GM12878 (cell line): ENCODE measurements at regions not wholly inside any gene's neighbourhood (a gene's known extent, or its start where the extent isn't known, plus 50 kb on each side); places are given as distances from the start of the nearest gene placed in this dataset.

Experiments used
- ATAC-seq: fragments of 200-7000 bp; cut with Tn5 transposase; 3 replicates; pipeline ENCODE4 v1.9.1; 2020; ENCODE audit warnings: mild to moderate bottlenecking, moderate library complexity
- BruUV-seq: library from RNA; stranded (reverse); fragments of 400-500 nt; replicated peaks from 2 replicates; lab custom pipeline; 2021; lab: Mats Ljungman, UMichigan
- CTCF ChIA-PET: fragments of 300-600 bp; sonication (Branson Sonifier 250); formaldehyde crosslinking; extraction: SDS; loops from one replicate; lab custom pipeline; 2021; ENCODE audit warnings: inconsistent platforms; lab: Yijun Ruan, JAX
- POLR2A ChIA-PET: fragments of 350-600 bp; formaldehyde crosslinking; extraction: SDS; loops from one replicate; lab custom pipeline; 2021; ENCODE audit warnings: inconsistent platforms; lab: Charles Lee
- RAD21 ChIA-PET: fragments of 300-600 bp; sonication (Branson Sonifier 250); formaldehyde crosslinking; loops from one replicate; lab custom pipeline; 2023; ENCODE audit warnings: antibody characterized with exemption; ENCODE audit not compliant: unreplicated experiment; lab: Charles Lee
- SMC1A ChIA-PET: fragments of 300-600 bp; sonication (Branson Sonifier 250); formaldehyde crosslinking; loops from one replicate; lab custom pipeline; 2023; ENCODE audit not compliant: unreplicated experiment, uncharacterized antibody; lab: Charles Lee
- DNase-seq: peaks from one replicate; pipeline ENCODE4 v3.0.0-alpha.2; 2011; ENCODE audit warnings: low read depth, low spot score
- FAIRE-seq: peaks from 3 replicates; lab custom pipeline; 2011; peaks lifted over from hg19 to GRCh38; lab: Jason Lieb, UNC
- H2AFZ ChIP-seq: 2 replicates; pipeline ENCODE4 v1.6.0; 2011; ENCODE audit warnings: low read depth, low read length, control low read depth; ENCODE audit not compliant: control insufficient read depth
- H3K27ac ChIP-seq: 2 replicates; pipeline ENCODE4 v1.5.1; 2011; ENCODE audit warnings: control low read depth; ENCODE audit not compliant: control insufficient read depth, insufficient read depth
- H3K27me3 ChIP-seq, 2 experiments: replicated peaks in 1 of 2; 2 replicates each; pipeline versions ENCODE4 v1.6.0 to v1.6.1; 2011; ENCODE audit warnings: low read length in 1 of 2; ENCODE audit not compliant: control insufficient read depth in 2 of 2, insufficient read depth in 2 of 2
- H3K36me3 ChIP-seq, 2 experiments: 2 replicates each; pipeline ENCODE4 v1.5.1; 2011; ENCODE audit warnings: low read length in 1 of 2; ENCODE audit not compliant: control insufficient read depth in 2 of 2, insufficient read depth in 2 of 2
- H3K4me1 ChIP-seq: 2 replicates; pipeline ENCODE4 v1.6.1; 2011; ENCODE audit warnings: mild to moderate bottlenecking, low read length, moderate library complexity, mixed read lengths; ENCODE audit not compliant: control insufficient read depth, insufficient read depth
- H3K4me2 ChIP-seq: 2 replicates; pipeline ENCODE4 v1.6.0; 2011; ENCODE audit warnings: control low read depth; ENCODE audit not compliant: control insufficient read depth, insufficient read depth
- H3K4me3 ChIP-seq: fragments of 200-600 bp; sonication (generic); 2 replicates; pipeline ENCODE4 v1.5.1; 2016
- H3K79me2 ChIP-seq: 2 replicates; pipeline ENCODE4 v1.6.0; 2011; ENCODE audit warnings: low read length; ENCODE audit not compliant: control insufficient read depth, insufficient read depth
- H3K9ac ChIP-seq: 2 replicates; pipeline ENCODE4 v1.8.0; 2011; ENCODE audit warnings: low read length, control low read depth, mixed read lengths; ENCODE audit not compliant: control insufficient read depth, insufficient read depth
- H3K9me3 ChIP-seq: replicated peaks from 3 replicates; pipeline ENCODE4 v1.5.1; 2011; ENCODE audit warnings: mild to moderate bottlenecking, low read length; ENCODE audit not compliant: control insufficient read depth, insufficient read depth
- H4K20me1 ChIP-seq: 2 replicates; pipeline ENCODE4 v1.6.0; 2011; ENCODE audit not compliant: control insufficient read depth, insufficient read depth
- EED ChIP-seq: sonication (generic); IDR thresholded peaks from 2 replicates; pipeline ENCODE4 v1.6.1; 2016; ENCODE audit warnings: antibody characterized with exemption, low read depth
- ETV6 ChIP-seq, 2 experiments: fragments of 450-650 bp in 1 of 2; IDR thresholded peaks in 1 of 2; conservative IDR thresholded peaks in 1 of 2; 2 replicates each; pipeline ENCODE4 v1.6.1; 2014; ENCODE audit warnings: antibody characterized with exemption in 1 of 2, borderline replicate concordance in 1 of 2, low read depth in 1 of 2, mild to moderate bottlenecking in 1 of 2, moderate library complexity in 1 of 2
- MXI1 ChIP-seq: fragments of 150-350 bp; IDR thresholded peaks from 2 replicates; pipeline ENCODE4 v1.6.1; 2011; ENCODE audit warnings: low read depth, mild to moderate bottlenecking, inconsistent platforms, low read length, improper control_type of control experiment
- POLR2AphosphoS5 ChIP-seq: IDR thresholded peaks from 2 replicates; pipeline ENCODE4 v1.6.1; 2011; ENCODE audit warnings: mild to moderate bottlenecking, low read length, inconsistent platforms
- POU2F2 ChIP-seq: IDR thresholded peaks from 3 replicates; pipeline ENCODE4 v1.6.1; 2011; ENCODE audit warnings: low read depth, mild to moderate bottlenecking, low read length, borderline replicate concordance
- SP1 ChIP-seq: IDR thresholded peaks from one replicate; pipeline ENCODE4 v1.6.1; 2011; ENCODE audit warnings: low read depth, low read length
- YY1 ChIP-seq: IDR thresholded peaks from 2 replicates; pipeline ENCODE4 v1.6.1; 2011; ENCODE audit warnings: low read depth, mild to moderate bottlenecking, low read length
- WGBS: methylation state at CpG from one replicate; pipeline ENCODE4 v1.1.6; 2016; ENCODE audit warnings: low lambda C conversion rate; ENCODE audit not compliant: insufficient replicate concordance, insufficient coverage; ENCODE audit errors: missing lambda C conversion rate; 5-methylcytosine and 5-hydroxymethylcytosine counted together
- in situ Hi-C: fragments of 300-500 bp; cut with MboI; formaldehyde crosslinking; loops from 9 replicates; pipeline ENCODE4 v1.14.3; 2018; ENCODE audit warnings: mixed read lengths
- intact Hi-C: fragments of 100-400 bp; cut with micrococcal nuclease; formaldehyde crosslinking; loops from one replicate; pipeline ENCODE4 v1.14.2; 2022; ENCODE audit not compliant: unreplicated experiment
- TF ChIP-seq, protein P1 (sequence below): fragments of 450-650 bp; IDR thresholded peaks from 2 replicates; pipeline ENCODE4 v1.6.1; 2017; ENCODE audit warnings: mild to moderate bottlenecking
- TF ChIP-seq, protein P2 (sequence below): fragments of 450-650 bp; IDR thresholded peaks from 2 replicates; pipeline ENCODE4 v1.6.1; 2017; ENCODE audit warnings: low read depth, mild to moderate bottlenecking, moderate library complexity
- TF ChIP-seq, protein P3 (sequence below): fragments of 450-650 bp; IDR thresholded peaks from 2 replicates; pipeline ENCODE4 v1.6.1; 2017; ENCODE audit warnings: mild to moderate bottlenecking, moderate library complexity

DNA sequence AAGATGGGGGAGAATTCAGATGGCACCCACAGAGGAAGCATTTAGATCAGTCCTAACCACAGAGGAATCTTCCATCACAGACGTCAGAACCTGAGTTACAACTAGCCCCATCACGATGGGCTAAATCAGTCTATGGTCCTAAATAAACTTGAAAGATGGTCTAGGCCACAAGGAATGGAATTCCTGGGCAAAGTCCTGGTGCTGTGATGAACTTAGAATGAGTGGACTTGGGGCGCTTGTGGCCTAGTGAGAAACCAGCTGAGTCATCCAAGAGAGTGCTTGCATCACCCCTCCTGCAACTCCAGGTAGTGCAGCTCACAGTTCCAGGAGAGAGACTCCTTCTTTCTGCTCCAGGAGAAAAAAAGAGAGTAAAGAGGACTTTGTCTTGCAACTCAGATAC lies 722.9 kb upstream of the RGMB start:
- Histone ChIP-seq H2AFZ (no peak overlapping the region), H3K79me2 (no peaks in the 10 kb centered on the region), H4K20me1 (no peaks in the 10 kb centered on the region), H3K4me1 (no peaks in the 10 kb centered on the region), H3K4me3 (no peak overlapping the region), H3K27me3 (no peaks in the 10 kb centered on the region), H3K9ac (no peak overlapping the region), H3K4me2 (no peak overlapping the region), H3K36me3 (no peaks in the 10 kb centered on the region), H3K27ac (no peak overlapping the region), H3K9me3 (no peaks in the 10 kb centered on the region)
- WGBS: 30% methylated on average over 3 of the region's 3 CpGs
- no peak for DNase-seq
- CTCF ChIA-PET: no interaction called here
- in situ Hi-C loops: no loop called here
- RAD21 ChIA-PET: no interaction called here
- SMC1A ChIA-PET: no interaction called here
- TF ChIP-seq MXI1 (no peak), EED (no peak), POU2F2 (no peak), POLR2AphosphoS5 (no peak), YY1 (no peak), ETV6 (conservative IDR thresholded peaks at IDR 0.05 in 1 of 2, IDR thresholded peaks at IDR 0.05 in 1 of 2; ENCODE audit: borderline replicate concordance in 1 of 2, low read depth in 1 of 2) (no peak), SP1 (no peak)
- TF ChIP-seq, protein P1, sequence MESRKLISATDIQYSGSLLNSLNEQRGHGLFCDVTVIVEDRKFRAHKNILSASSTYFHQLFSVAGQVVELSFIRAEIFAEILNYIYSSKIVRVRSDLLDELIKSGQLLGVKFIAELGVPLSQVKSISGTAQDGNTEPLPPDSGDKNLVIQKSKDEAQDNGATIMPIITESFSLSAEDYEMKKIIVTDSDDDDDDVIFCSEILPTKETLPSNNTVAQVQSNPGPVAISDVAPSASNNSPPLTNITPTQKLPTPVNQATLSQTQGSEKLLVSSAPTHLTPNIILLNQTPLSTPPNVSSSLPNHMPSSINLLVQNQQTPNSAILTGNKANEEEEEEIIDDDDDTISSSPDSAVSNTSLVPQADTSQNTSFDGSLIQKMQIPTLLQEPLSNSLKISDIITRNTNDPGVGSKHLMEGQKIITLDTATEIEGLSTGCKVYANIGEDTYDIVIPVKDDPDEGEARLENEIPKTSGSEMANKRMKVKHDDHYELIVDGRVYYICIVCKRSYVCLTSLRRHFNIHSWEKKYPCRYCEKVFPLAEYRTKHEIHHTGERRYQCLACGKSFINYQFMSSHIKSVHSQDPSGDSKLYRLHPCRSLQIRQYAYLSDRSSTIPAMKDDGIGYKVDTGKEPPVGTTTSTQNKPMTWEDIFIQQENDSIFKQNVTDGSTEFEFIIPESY: no peak
- TF ChIP-seq, protein P2, sequence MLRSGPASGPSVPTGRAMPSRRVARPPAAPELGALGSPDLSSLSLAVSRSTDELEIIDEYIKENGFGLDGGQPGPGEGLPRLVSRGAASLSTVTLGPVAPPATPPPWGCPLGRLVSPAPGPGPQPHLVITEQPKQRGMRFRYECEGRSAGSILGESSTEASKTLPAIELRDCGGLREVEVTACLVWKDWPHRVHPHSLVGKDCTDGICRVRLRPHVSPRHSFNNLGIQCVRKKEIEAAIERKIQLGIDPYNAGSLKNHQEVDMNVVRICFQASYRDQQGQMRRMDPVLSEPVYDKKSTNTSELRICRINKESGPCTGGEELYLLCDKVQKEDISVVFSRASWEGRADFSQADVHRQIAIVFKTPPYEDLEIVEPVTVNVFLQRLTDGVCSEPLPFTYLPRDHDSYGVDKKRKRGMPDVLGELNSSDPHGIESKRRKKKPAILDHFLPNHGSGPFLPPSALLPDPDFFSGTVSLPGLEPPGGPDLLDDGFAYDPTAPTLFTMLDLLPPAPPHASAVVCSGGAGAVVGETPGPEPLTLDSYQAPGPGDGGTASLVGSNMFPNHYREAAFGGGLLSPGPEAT: no peak
- TF ChIP-seq, protein P3, sequence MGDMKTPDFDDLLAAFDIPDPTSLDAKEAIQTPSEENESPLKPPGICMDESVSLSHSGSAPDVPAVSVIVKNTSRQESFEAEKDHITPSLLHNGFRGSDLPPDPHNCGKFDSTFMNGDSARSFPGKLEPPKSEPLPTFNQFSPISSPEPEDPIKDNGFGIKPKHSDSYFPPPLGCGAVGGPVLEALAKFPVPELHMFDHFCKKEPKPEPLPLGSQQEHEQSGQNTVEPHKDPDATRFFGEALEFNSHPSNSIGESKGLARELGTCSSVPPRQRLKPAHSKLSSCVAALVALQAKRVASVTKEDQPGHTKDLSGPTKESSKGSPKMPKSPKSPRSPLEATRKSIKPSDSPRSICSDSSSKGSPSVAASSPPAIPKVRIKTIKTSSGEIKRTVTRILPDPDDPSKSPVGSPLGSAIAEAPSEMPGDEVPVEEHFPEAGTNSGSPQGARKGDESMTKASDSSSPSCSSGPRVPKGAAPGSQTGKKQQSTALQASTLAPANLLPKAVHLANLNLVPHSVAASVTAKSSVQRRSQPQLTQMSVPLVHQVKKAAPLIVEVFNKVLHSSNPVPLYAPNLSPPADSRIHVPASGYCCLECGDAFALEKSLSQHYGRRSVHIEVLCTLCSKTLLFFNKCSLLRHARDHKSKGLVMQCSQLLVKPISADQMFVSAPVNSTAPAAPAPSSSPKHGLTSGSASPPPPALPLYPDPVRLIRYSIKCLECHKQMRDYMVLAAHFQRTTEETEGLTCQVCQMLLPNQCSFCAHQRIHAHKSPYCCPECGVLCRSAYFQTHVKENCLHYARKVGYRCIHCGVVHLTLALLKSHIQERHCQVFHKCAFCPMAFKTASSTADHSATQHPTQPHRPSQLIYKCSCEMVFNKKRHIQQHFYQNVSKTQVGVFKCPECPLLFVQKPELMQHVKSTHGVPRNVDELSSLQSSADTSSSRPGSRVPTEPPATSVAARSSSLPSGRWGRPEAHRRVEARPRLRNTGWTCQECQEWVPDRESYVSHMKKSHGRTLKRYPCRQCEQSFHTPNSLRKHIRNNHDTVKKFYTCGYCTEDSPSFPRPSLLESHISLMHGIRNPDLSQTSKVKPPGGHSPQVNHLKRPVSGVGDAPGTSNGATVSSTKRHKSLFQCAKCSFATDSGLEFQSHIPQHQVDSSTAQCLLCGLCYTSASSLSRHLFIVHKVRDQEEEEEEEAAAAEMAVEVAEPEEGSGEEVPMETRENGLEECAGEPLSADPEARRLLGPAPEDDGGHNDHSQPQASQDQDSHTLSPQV: no peak
- no peak for ATAC-seq
- intact Hi-C loops: no loop called here
- FAIRE-seq: no peak
- BruUV-seq: no TSS peak
- POLR2A ChIA-PET: interaction anchor here (1.0 kb wide), 1 partner anchor 19 kb away, joined by 3 read pairs; no protein-coding TSS in a partner anchor
